Karpas-422 (cell line): ENCODE measurements at regions not wholly inside any gene's neighbourhood (a gene's known extent, or its start where the extent isn't known, plus 50 kb on each side); places are given as distances from the start of the nearest gene placed in this dataset.
"Not testable (repeated sequence)": the region's sequence is repeated elsewhere in the genome, so short reads cannot be mapped to it uniquely, and the experiment has no call there.

Source experiments
- DNase-seq: peaks from one replicate; pipeline ENCODE4 v3.0.0-alpha.2; 2015
- H2AFZ ChIP-seq: fragments of 200-600 bp; sonication (generic); 2 replicates; pipeline ENCODE4 v1.6.1; 2014; ENCODE audit warnings: antibody characterized with exemption, low read length, mixed read lengths
- H3K27ac ChIP-seq: fragments of 200-600 bp; sonication (generic); 2 replicates; pipeline ENCODE4 v1.5.1; 2014; ENCODE audit warnings: mild to moderate bottlenecking, low read length, moderate library complexity
- H3K27me3 ChIP-seq: fragments of 200-600 bp; sonication (generic); 2 replicates; pipeline ENCODE4 v1.6.1; 2014; ENCODE audit warnings: low read length, mixed read lengths
- H3K36me3 ChIP-seq: fragments of 200-600 bp; sonication (generic); 2 replicates; pipeline ENCODE4 v1.6.1; 2014; ENCODE audit warnings: low read length, mixed read lengths; ENCODE audit not compliant: insufficient read depth
- H3K4me1 ChIP-seq: fragments of 200-600 bp; sonication (generic); 2 replicates; pipeline ENCODE4 v1.6.1; 2014; ENCODE audit warnings: mild to moderate bottlenecking, low read length, mixed read lengths
- H3K4me2 ChIP-seq: fragments of 200-600 bp; sonication (generic); 2 replicates; pipeline ENCODE4 v1.6.1; 2014; ENCODE audit warnings: low read length, low read depth, mild to moderate bottlenecking; ENCODE audit not compliant: poor library complexity, severe bottlenecking
- H3K4me3 ChIP-seq: fragments of 200-600 bp; sonication (generic); 2 replicates; pipeline ENCODE4 v1.5.1; 2014; ENCODE audit warnings: mild to moderate bottlenecking, antibody characterized with exemption, low read length, mixed read lengths
- H3K79me2 ChIP-seq: fragments of 200-600 bp; sonication (generic); 2 replicates; pipeline ENCODE4 v1.6.1; 2014; ENCODE audit warnings: mild to moderate bottlenecking, low read length, mixed read lengths
- H3K9ac ChIP-seq: fragments of 200-600 bp; sonication (generic); 2 replicates; pipeline ENCODE4 v1.6.0; 2014; ENCODE audit warnings: low read length
- H3K9me2 ChIP-seq: fragments of 200-600 bp; sonication (generic), shearing (Covaris generic); replicated peaks from 2 replicates; pipeline ENCODE4 v1.6.0; 2014; ENCODE audit warnings: mild to moderate bottlenecking, low read length, moderate library complexity; ENCODE audit not compliant: insufficient read depth
- H3K9me3 ChIP-seq: fragments of 300-700, 200-600 bp; sonication (generic); 2 replicates; pipeline ENCODE4 v1.6.1; 2014; ENCODE audit warnings: low read length, mixed read lengths
- H4K20me1 ChIP-seq: fragments of 200-600 bp; sonication (generic); 2 replicates; pipeline ENCODE4 v1.6.1; 2014; ENCODE audit warnings: mild to moderate bottlenecking, antibody characterized with exemption, low read length, low read depth; ENCODE audit not compliant: insufficient read depth

DNA sequence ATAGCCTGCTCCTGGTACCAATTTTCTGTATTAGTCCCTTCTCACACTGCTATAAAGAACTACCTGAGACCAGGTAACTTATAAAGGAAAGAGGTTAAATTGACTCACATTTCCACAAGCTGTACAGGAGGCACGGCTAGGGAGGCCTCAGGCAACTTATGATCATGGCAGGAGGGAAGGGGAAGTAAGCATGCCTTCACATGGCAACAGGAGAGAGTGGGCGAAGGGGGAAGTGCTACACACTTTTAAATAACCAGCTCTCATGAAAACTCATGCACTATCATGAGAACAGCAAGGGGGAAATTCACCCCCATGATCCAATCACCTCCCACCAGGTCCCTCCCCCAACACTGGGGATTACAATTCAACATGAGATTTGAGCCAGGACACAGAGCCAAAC, 284.5 kb upstream of the KLF4 start:
- not testable (repeated sequence) for H3K9me2 ChIP-seq, H2AFZ ChIP-seq, H3K27me3 ChIP-seq, H4K20me1 ChIP-seq, H3K9ac ChIP-seq, DNase-seq, H3K27ac ChIP-seq, H3K4me1 ChIP-seq, H3K9me3 ChIP-seq, H3K36me3 ChIP-seq, H3K4me3 ChIP-seq, H3K79me2 ChIP-seq, H3K4me2 ChIP-seq

DNA sequence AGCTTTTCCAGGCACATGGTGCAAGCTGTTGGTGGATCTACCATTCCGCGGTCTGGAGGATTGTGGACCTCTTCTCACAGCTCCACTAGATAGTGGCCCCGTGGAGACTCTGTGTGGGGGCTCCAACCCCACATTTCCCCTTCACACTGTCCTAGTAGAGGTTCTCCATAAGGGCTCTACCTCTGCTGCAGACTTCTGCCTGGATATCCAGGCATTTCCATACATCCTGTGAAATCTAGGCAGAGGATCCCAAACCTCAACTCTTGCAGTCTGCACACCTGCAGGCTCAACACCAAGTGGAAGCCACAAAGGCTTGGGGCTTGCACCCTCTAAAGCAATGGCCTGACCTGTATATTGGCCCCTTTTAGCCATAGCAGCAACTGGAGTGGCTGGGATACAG, 283.4 kb upstream of the KLF4 start:
- Histone ChIP-seq H3K27ac (no peak overlapping the region), H3K36me3 (no peaks in the 10 kb centered on the region), H3K9ac (no peak overlapping the region), H2AFZ (no peak overlapping the region), H3K79me2 (no peaks in the 10 kb centered on the region), H3K4me3 (no peak overlapping the region), H3K9me3 (no peaks in the 10 kb centered on the region), H3K27me3 (no peaks in the 10 kb centered on the region), H4K20me1 (no peaks in the 10 kb centered on the region), H3K9me2 (no peaks in the 10 kb centered on the region), H3K4me1 (no peaks in the 10 kb centered on the region), H3K4me2 (no peak overlapping the region)
- no peak for DNase-seq

DNA sequence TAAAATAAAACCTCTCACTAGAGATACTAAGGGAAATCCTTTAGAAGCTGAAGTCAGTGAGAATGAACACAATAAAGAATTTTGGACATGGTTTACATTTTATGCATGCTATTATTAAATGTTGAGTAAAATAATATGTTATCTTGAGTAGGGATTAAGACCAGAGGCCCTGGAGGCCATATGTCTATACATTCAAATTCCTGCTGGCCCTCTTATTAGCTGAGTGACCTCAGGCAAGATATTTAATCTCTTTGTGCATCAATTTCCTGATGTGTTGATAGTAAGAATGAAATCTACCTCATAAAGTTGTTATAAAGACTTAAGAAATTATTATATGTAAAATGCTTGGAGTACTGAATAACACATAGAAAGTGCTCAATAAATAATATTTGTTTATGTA, 281.1 kb upstream of the KLF4 start:
- Histone ChIP-seq H3K9ac (no peak overlapping the region), H3K9me3 (no peaks in the 10 kb centered on the region), H4K20me1 (no peaks in the 10 kb centered on the region), H3K79me2 (no peaks in the 10 kb centered on the region), H3K36me3 (no peaks in the 10 kb centered on the region), H3K4me1 (no peaks in the 10 kb centered on the region), H3K27ac (no peak overlapping the region), H3K9me2 (no peaks in the 10 kb centered on the region), H3K27me3 (no peaks in the 10 kb centered on the region), H3K4me3 (no peak overlapping the region), H2AFZ (no peak overlapping the region), H3K4me2 (no peak overlapping the region)
- DNase-seq, result no peak

DNA sequence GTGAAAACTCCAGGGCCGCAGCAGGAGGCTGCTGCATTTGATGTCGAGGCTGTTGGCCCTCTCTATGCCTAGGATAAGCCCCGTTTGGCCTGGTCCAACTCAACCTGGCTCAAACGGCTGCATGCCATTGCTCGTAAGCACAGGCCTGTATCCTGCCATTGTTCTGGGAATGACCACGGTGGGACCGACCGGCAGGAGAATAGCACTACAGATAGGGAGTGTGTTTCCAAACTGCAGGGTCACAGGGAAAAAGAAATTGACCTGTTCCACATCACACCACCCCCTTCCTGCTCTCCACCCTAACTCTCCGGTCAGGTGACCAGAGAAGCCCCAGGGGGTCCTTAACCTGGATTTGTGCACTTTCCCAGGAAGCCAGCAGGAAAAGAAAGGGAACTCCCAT, 278.7 kb upstream of the KLF4 start:
- Histone ChIP-seq H3K9me2 (no peaks in the 10 kb centered on the region), H4K20me1 (no peaks in the 10 kb centered on the region)

DNA sequence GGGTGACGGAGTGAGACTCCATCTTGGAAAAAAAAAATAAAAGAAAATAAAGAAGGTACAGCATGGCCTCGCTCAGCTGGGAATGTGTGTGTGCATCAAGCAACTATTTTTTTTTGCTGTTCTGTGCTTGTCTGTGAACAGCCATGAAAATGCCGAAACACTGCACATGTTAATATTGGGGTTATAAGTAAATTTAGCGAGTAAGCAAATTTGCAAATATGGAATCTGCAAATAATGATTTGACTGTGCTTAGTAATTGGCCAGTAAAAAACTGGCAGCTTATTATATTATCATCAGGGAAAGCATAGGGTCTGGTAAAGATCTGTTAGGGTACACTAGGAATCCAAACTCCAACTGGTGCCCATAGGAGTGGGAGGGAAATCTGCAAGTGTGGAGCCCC, 278.1 kb upstream of the KLF4 start:
- Histone ChIP-seq H2AFZ (no peak overlapping the region), H3K27me3 (no peaks in the 10 kb centered on the region), H3K79me2 (no peaks in the 10 kb centered on the region), H3K27ac (no peak overlapping the region), H3K9me2 (no peaks in the 10 kb centered on the region), H3K36me3 (no peaks in the 10 kb centered on the region), H3K9me3 (no peaks in the 10 kb centered on the region), H3K9ac (no peak overlapping the region), H3K4me1 (no peaks in the 10 kb centered on the region), H3K4me2 (no peak overlapping the region), H3K4me3 (no peak overlapping the region), H4K20me1 (no peaks in the 10 kb centered on the region)
- no peak for DNase-seq

More for the DNA sequence above, 278.7 kb upstream of the KLF4 start:
- Histone ChIP-seq H3K27ac (no peak overlapping the region), H3K9me3 (no peaks in the 10 kb centered on the region), H2AFZ (no peak overlapping the region), H3K4me2 (no peak overlapping the region), H3K4me3 (no peak overlapping the region), H3K36me3 (no peaks in the 10 kb centered on the region), H3K9ac (no peak overlapping the region), H3K4me1 (no peaks in the 10 kb centered on the region), H3K27me3 (no peaks in the 10 kb centered on the region), H3K79me2 (no peaks in the 10 kb centered on the region)
- DNase-seq, result no peak

DNA sequence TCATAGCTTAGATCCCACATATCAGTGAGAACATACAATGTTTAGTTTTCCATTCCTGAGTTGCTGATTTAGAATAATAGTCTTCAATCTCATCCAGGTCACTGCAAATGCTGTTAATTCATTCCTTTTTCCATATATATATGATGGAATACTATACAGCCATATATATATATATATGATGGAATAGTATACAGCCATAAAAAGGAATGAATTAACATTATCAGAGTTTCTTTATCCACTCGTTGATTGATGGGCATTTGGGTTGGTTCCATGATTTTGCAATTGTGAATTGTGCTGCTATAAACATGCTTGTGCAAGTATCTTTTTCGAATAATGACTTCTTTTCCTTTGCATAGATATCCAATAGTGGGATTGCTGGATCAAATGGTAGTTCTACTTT, 273.9 kb upstream of the KLF4 start:
- not testable (repeated sequence) for H2AFZ ChIP-seq, H3K4me2 ChIP-seq, H3K9ac ChIP-seq, H3K27me3 ChIP-seq, H3K27ac ChIP-seq, H3K4me1 ChIP-seq, H4K20me1 ChIP-seq, H3K9me2 ChIP-seq, H3K9me3 ChIP-seq, H3K4me3 ChIP-seq, H3K79me2 ChIP-seq, H3K36me3 ChIP-seq, DNase-seq

DNA sequence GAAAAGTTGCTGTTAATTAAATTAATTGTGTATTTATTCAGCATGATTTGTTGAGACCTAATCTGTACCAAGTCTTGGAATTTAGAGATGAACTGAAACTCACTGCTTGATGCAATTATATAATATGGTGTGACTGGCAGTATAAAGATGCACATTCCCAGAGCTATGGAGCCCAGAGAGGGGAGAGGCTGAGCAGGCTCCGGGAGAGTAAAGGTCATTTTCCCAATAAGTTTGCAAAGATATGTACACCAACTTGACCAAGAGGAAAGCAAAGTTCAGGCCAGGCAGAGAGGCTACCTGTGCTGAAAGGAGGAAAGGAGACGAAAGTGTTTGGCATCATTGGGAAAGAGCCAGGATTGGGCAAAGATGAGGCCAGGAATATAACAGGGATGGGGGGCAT, 271.7 kb upstream of the KLF4 start:
- Histone ChIP-seq H3K9ac (no peak overlapping the region), H3K4me1 (no peaks in the 10 kb centered on the region), H4K20me1 (no peaks in the 10 kb centered on the region), H3K9me3 (no peaks in the 10 kb centered on the region), H2AFZ (no peak overlapping the region), H3K9me2 (no peaks in the 10 kb centered on the region), H3K27ac (no peak overlapping the region), H3K4me3 (no peak overlapping the region), H3K79me2 (no peaks in the 10 kb centered on the region), H3K36me3 (no peaks in the 10 kb centered on the region), H3K27me3 (no peaks in the 10 kb centered on the region), H3K4me2 (no peak overlapping the region)
- no peak for DNase-seq

DNA sequence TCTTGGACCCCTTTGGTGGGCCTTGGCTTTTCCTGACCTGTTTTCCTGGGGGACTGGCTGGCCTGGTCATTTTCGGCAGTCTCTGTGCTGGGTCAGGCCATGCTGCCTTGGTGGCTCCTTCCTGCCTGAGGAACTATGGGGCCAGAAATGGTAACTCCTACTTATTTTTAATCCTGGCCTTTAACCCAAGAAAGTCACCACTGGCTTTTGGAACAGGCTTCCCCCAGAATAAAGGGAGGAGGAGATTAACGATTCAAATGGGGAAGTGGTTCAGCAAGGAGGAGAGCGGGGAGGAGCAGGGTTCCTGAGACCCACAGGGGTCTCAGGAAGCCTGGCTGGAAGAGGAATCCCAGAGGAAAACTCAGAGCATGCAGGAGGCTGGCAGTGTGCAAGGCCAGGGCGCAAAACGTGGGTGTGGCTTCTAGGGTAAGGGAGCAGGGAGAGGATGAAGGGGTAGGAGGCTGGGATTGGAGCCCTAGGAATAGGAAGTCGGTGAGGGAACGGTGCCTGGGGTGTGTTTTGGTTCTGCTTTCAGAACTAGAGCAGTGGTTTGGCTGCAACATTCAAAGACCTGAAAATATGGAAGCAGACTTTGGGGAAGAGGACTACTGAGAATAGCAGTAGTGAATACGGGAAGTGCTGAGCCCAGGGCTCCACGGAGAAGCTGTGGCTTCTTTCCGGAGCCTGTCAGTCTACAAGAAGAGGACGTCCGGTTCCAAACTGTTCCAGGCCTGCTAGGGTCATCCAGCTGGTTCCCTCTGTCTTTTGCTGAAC, 271.1 kb upstream of the KLF4 start:
- Histone ChIP-seq H3K36me3 (no peaks in the 10 kb centered on the region), H4K20me1 (no peaks in the 10 kb centered on the region), H3K27ac (no peak overlapping the region), H3K9me2 (no peaks in the 10 kb centered on the region), H3K4me1 (no peaks in the 10 kb centered on the region), H3K79me2 (no peaks in the 10 kb centered on the region), H3K4me3 (no peak overlapping the region), H3K9me3 (no peaks in the 10 kb centered on the region), H3K27me3 (no peaks in the 10 kb centered on the region), H3K9ac (no peak overlapping the region), H2AFZ (no peak overlapping the region), H3K4me2 (no peak overlapping the region)
- no peak for DNase-seq

DNA sequence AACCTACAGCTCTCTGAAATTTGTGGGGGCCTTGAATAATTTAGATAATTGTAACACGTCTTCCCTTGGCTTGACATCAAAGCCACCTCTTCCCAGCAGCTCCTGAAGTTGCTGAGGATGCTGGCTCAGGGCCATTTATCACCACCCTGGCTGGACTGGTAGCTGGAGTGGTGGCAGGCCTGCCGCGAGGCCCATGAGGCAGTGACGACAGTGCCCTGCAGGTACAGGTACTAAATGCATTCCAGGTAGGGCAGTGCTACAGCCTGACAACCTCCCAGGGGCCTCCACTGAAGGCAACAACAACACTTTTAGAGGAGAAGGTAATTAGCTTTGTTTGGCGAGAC, 270.2 kb upstream of the KLF4 start:
- H3K27me3 ChIP-seq, result no peaks in the 10 kb centered on the region
- no peak overlapping the region for H3K9ac ChIP-seq
- no peaks in the 10 kb centered on the region for H3K4me1 ChIP-seq
- H3K4me2 ChIP-seq, result no peak overlapping the region
- DNase-seq, result no peak
- H3K79me2 ChIP-seq, result no peaks in the 10 kb centered on the region
- H4K20me1 ChIP-seq, result no peaks in the 10 kb centered on the region
- no peaks in the 10 kb centered on the region for H3K36me3 ChIP-seq
- no peak overlapping the region for H2AFZ ChIP-seq
- H3K4me3 ChIP-seq, result no peak overlapping the region
- no peak overlapping the region for H3K27ac ChIP-seq
- no peaks in the 10 kb centered on the region for H3K9me3 ChIP-seq
- H3K9me2 ChIP-seq, result no peaks in the 10 kb centered on the region
